ENCODE measurements at regions not wholly inside any gene's neighbourhood (a gene's known extent, or its start where the extent isn't known, plus 50 kb on each side); places are given as distances from the start of the nearest gene placed in this dataset.

DNA sequence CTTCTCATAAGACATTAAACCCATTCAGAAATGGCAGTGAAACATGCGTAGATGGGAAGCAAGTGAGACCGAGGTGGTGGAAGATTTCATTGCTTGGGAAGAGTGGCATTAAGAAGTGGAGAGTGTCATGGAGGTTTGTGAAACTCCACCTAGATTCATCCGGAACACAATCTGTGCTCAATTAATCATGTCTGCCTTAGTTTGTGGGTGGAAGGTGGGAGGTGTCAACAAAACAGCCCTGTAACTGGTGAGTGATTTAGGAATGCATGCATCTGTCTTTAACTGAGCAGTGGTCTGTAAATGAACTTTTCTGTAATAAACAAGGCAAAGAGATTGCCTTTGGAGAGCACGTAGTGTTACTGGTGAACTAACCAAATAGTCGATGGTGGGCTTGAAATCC, 113.7 kb downstream of the WNT5A start:
- Histone ChIP-seq H3K36me3 (ENCODE audit: control insufficient read depth in 2 of 3, insufficient read depth in 3 of 3, low read length in 3 of 3) (no peaks in the 10 kb centered on the region), H3K27me3 (ENCODE audit: control insufficient read depth, insufficient read depth, low read length) (no peaks in the 10 kb centered on the region), H3K4me3 (ENCODE audit: low read length in 3 of 3) (no peak overlapping the region), H3K9me3 (ENCODE audit: control insufficient read depth in 2 of 3, insufficient read depth in 1 of 3, low read length in 3 of 3) (no peaks in the 10 kb centered on the region), H3K9ac (ENCODE audit: low read length in 3 of 3) (no peak overlapping the region), H3K4me1 (ENCODE audit: control insufficient read depth in 2 of 3, insufficient read depth in 2 of 3, low read depth in 1 of 3, low read length in 3 of 3) (no peaks in the 10 kb centered on the region), H3K27ac (ENCODE audit: low read depth in 2 of 2, low read length in 2 of 2) (no peak overlapping the region)
- TF ChIP-seq, protein P1, sequence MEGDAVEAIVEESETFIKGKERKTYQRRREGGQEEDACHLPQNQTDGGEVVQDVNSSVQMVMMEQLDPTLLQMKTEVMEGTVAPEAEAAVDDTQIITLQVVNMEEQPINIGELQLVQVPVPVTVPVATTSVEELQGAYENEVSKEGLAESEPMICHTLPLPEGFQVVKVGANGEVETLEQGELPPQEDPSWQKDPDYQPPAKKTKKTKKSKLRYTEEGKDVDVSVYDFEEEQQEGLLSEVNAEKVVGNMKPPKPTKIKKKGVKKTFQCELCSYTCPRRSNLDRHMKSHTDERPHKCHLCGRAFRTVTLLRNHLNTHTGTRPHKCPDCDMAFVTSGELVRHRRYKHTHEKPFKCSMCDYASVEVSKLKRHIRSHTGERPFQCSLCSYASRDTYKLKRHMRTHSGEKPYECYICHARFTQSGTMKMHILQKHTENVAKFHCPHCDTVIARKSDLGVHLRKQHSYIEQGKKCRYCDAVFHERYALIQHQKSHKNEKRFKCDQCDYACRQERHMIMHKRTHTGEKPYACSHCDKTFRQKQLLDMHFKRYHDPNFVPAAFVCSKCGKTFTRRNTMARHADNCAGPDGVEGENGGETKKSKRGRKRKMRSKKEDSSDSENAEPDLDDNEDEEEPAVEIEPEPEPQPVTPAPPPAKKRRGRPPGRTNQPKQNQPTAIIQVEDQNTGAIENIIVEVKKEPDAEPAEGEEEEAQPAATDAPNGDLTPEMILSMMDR (IDR thresholded peaks at IDR 0.05; ENCODE audit: borderline replicate concordance, extremely low read depth, insufficient read depth): no peak
- intact Hi-C loops (cut with DNase I): no loop called here
- DNase-seq: peak in 2 of 5 donors; percentile 33 to 66
- FAIRE-seq: no peak

DNA sequence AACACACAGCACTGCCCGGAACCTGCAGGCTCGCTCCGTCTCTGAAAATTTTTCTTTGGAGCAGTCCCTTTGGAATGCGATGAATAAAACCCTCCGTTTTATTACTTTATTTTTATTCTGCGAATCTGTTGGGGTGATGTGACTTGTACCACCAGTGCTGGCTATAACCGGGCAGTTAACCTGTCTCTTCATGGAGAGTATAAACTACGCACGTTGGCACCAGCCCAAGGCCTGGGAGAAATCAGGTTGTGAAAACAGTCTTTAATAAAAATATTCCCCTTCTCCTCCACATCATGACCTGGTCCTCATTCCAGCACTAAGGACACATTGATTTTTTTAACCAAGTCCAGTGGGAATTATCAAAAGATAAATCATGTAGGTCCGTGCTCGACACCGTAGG, 116.8 kb downstream of the WNT5A start:
- Histone ChIP-seq H3K36me3 (ENCODE audit: control insufficient read depth in 2 of 3, insufficient read depth in 3 of 3, low read length in 3 of 3) (no peaks in the 10 kb centered on the region), H3K27ac (ENCODE audit: low read depth in 2 of 2, low read length in 2 of 2) (no peak overlapping the region), H3K27me3 (ENCODE audit: control insufficient read depth, insufficient read depth, low read length) (no peaks in the 10 kb centered on the region), H3K4me1 (ENCODE audit: control insufficient read depth in 2 of 3, insufficient read depth in 2 of 3, low read depth in 1 of 3, low read length in 3 of 3) (no peaks in the 10 kb centered on the region), H3K4me3 (ENCODE audit: low read length in 3 of 3) (no peak overlapping the region), H3K9me3 (ENCODE audit: control insufficient read depth in 2 of 3, insufficient read depth in 1 of 3, low read length in 3 of 3) (no peaks in the 10 kb centered on the region), H3K9ac (ENCODE audit: low read length in 3 of 3) (no peak overlapping the region)
- DNase-seq (peak in 1 of 5 donors; percentile 21), FAIRE-seq (no peak)
- intact Hi-C loops (cut with DNase I): no loop called here
- TF ChIP-seq, protein P1 (IDR thresholded peaks at IDR 0.05; ENCODE audit: borderline replicate concordance, extremely low read depth, insufficient read depth): no peak

DNA sequence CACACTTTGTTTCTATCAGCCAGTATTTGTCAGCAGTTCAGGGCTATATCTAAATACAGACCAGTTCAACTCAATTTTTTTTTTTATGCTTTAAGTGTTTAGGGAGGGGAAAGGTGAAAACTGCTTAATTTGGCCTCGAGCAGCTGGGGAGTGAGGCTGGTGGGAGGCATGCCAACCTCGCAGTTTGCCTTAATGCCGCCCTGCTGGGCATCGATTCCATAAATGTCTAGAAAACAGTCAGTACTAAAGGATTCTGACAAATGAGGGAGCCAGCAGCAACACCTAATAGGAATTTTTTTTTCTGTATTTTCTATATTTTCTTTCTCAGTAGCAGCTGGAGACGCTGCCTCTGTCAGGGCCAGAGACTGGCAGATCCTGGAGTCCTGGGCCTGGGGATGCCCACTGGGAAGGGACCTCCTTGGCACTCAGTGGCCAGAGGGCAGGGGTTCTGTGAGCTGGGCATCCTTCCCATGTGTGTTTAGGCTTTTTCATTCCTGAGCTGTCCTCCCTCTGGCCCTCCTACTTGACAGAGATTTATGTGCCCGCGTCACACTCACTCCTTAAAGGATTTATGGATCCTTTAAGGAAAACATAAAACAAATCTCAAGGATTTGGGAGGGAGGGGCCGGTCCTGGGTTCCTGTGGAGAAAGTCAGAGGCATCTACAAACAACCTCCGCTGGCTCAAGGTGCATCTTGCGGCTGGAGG, 117.8 kb downstream of the WNT5A start:
- Histone ChIP-seq H3K4me3 (ENCODE audit: low read length in 3 of 3) (no peak overlapping the region), H3K27ac (ENCODE audit: low read depth in 2 of 2, low read length in 2 of 2) (no peak overlapping the region), H3K9ac (ENCODE audit: low read length in 3 of 3) (no peak overlapping the region), H3K4me1 (ENCODE audit: control insufficient read depth in 2 of 3, insufficient read depth in 2 of 3, low read depth in 1 of 3, low read length in 3 of 3) (no peaks in the 10 kb centered on the region), H3K36me3 (ENCODE audit: control insufficient read depth in 2 of 3, insufficient read depth in 3 of 3, low read length in 3 of 3) (no peaks in the 10 kb centered on the region), H3K27me3 (ENCODE audit: control insufficient read depth, insufficient read depth, low read length) (no peaks in the 10 kb centered on the region), H3K9me3 (ENCODE audit: control insufficient read depth in 2 of 3, insufficient read depth in 1 of 3, low read length in 3 of 3) (no peaks in the 10 kb centered on the region)
- TF ChIP-seq, protein P1 (IDR thresholded peaks at IDR 0.05; ENCODE audit: borderline replicate concordance, extremely low read depth, insufficient read depth): no peak
- peak in 3 of 5 donors; percentile 59 to 76 (median 64) for DNase-seq
- intact Hi-C loops (cut with DNase I): no loop called here
- FAIRE-seq: no peak

DNA sequence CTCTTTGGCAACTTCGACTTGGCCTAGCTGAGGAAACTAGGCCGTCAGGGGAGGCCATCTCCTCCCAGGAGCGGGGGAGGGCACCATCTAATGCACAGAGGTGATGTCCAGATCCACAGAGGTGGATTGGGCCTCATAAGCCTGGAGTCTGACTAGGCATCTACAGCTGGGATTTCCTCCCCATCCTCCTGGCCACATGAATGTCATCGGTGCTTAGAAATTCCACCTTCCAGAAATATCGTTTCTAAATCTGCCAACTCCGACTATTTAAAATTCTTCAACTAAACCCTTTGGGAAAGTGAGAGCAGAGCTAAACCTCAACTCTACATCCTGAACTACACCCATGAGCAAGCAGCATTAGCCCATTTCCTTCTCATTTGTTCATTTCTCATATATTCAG, 118.7 kb downstream of the WNT5A start:
- Histone ChIP-seq H3K9me3 (ENCODE audit: control insufficient read depth in 2 of 3, insufficient read depth in 1 of 3, low read length in 3 of 3) (no peaks in the 10 kb centered on the region), H3K4me1 (ENCODE audit: control insufficient read depth in 2 of 3, insufficient read depth in 2 of 3, low read depth in 1 of 3, low read length in 3 of 3) (no peaks in the 10 kb centered on the region), H3K36me3 (ENCODE audit: control insufficient read depth in 2 of 3, insufficient read depth in 3 of 3, low read length in 3 of 3) (no peaks in the 10 kb centered on the region), H3K4me3 (ENCODE audit: low read length in 3 of 3) (no peak overlapping the region), H3K27ac (ENCODE audit: low read depth in 2 of 2, low read length in 2 of 2) (no peak overlapping the region), H3K9ac (ENCODE audit: low read length in 3 of 3) (no peak overlapping the region), H3K27me3 (ENCODE audit: control insufficient read depth, insufficient read depth, low read length) (no peaks in the 10 kb centered on the region)
- TF ChIP-seq, protein P1 (IDR thresholded peaks at IDR 0.05; ENCODE audit: borderline replicate concordance, extremely low read depth, insufficient read depth): no peak
- intact Hi-C loops (cut with DNase I): no loop called here
- DNase-seq (no peak), FAIRE-seq (no peak)
